Heart right ventricle (tissue), 16 donors: ENCODE measurements at regions not wholly inside any gene's neighbourhood (a gene's known extent, or its start where the extent isn't known, plus 50 kb on each side); places are given as distances from the start of the nearest gene placed in this dataset.

Experiments
- ATAC-seq, 8 donors: fragments of 200-7000 bp; cut with Tn5 transposase; one replicate each; pipeline ENCODE4 v1.9.1; 2020; ENCODE audit warnings: mild to moderate bottlenecking in 8 of 8, moderate library complexity in 8 of 8, moderate number of reproducible peaks in 1 of 8
- DNase-seq, 2 donors: peaks; one replicate each; pipeline ENCODE4 v3.0.0-alpha.2; 2020
- H3K27ac ChIP-seq, 10 donors: fragments of 200-600 bp; sonication (generic) in 2 of 10; one replicate each; pipeline versions ENCODE4 v1.5.0 to v1.8.0; 2020 to 2022; ENCODE audit warnings: mild to moderate bottlenecking in 3 of 10
- H3K27me3 ChIP-seq, 7 donors: fragments of 200-600 bp; one replicate each; pipeline ENCODE4 v1.8.0; 2021 to 2022; ENCODE audit warnings: mild to moderate bottlenecking in 2 of 7
- H3K36me3 ChIP-seq, 9 donors: fragments of 200-600 bp; sonication (generic) in 1 of 9; one replicate each; pipeline versions ENCODE4 v1.5.0 to v1.8.0; 2020 to 2022; ENCODE audit warnings: mild to moderate bottlenecking in 2 of 9
- H3K4me1 ChIP-seq, 9 donors: fragments of 200-600 bp; sonication (generic) in 1 of 9; one replicate each; pipeline versions ENCODE4 v1.5.0 to v1.8.0; 2020 to 2022; ENCODE audit warnings: mild to moderate bottlenecking in 4 of 9
- H3K4me3 ChIP-seq, 10 donors: fragments of 200-600 bp; sonication (generic) in 2 of 10; one replicate each; pipeline versions ENCODE4 v1.5.0 to v1.8.0; 2020 to 2022; ENCODE audit warnings: mild to moderate bottlenecking in 7 of 10, moderate library complexity in 2 of 10
- H3K9me3 ChIP-seq, 11 donors: fragments of 200-600 bp in 10 of 11; sonication (generic) in 2 of 11; one replicate each; pipeline versions ENCODE4 v1.5.0 to v1.8.0; 2013 to 2022; ENCODE audit warnings: mild to moderate bottlenecking in 2 of 11, control low read depth in 1 of 11, moderate library complexity in 1 of 11
- WGBS, 2 donors: extraction: QIAGEN DNeasy Blood & Tissue Kit; methylation state at CpG; one replicate each; pipeline ENCODE4 v1.1.7; 2013; ENCODE audit warnings: inconsistent platforms in 1 of 2; 5-methylcytosine and 5-hydroxymethylcytosine counted together
- intact Hi-C, 10 donors: fragments of 100-400 bp; cut with DNase I; formaldehyde crosslinking; loops; one replicate each; pipeline versions ENCODE4 v1.11.1 to v1.14.2; 2022
- TF ChIP-seq, protein P1 (sequence below), 9 donors: fragments of 200-600 bp; sonication (generic) in 2 of 9; IDR thresholded peaks; one replicate each; pipeline versions ENCODE4 v1.5.0 to v1.8.0; 2021 to 2022; ENCODE audit warnings: antibody characterized with exemption in 9 of 9, mild to moderate bottlenecking in 5 of 9, moderate library complexity in 1 of 9
- donor health status: Arrhythmogenic right ventricular cardiomyopathy.
- donor health status: ischemic (EF 13 %, LVEDD 7.1; RV severe dilation, severe dysfunction).
- donor health status: healthy with polysubstance abuse.
- donor health status: DM: no; HTN: yes; CAD: no.
- donor health status: DM: no; HTN: no; CAD: no.
- donor health status: ischemic (EF 25% LVEDD 6.9; RV normal size, moderate dysfunction).
- donor health status: ischemic (EF 25% LVEDD 5.7; RV mildly dilated, moderate dysfunction).
- donor health status: healthy.
- donor health status: DM: yes; HTN: yes; CAD: no.
- donor health status: Ischemic cardiomyopathy.
- donor health status: ischemic (EF 35%, LVEDD 5.7; RV mildly dilated, moderate dysfunction).
- donor health status: nonischemic (EF 11% LVEDD 7.7; RV severe dilation, severe dysfunction).
- donor health status: DM: yes; HTN: yes; CAD: no.
- donor health status: PGD.
- donor health status: ischemic (EF 29% LVEDD 5.4; RV normal size, mild dysfunction).
- donor health status: nonischemic (EF 23%, LVEDD 6.1; RV moderate dilation, normal function).

DNA sequence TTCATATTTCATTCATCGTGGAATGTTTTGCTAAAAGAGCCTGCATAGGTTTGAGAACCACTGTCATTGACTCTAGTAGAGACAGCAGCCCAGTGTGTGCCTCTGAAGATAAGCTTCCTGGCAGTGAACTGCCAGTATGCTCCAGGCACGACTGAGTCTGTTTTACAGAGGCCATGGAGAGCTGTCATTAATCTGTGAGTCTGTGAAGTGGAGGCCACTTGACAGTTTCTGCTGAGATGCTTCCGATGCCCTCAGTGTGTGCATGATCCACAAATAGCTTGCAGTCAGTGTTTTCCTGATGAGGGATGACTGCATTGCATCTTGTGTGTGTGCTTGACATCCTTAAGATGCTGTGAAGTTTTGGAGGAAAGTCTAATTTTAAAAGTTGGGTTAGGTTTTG, 162.2 kb downstream of the PFKFB3 start:
- H3K27me3 ChIP-seq, result no peaks in the 10 kb centered on the region
- TF ChIP-seq, protein P1, sequence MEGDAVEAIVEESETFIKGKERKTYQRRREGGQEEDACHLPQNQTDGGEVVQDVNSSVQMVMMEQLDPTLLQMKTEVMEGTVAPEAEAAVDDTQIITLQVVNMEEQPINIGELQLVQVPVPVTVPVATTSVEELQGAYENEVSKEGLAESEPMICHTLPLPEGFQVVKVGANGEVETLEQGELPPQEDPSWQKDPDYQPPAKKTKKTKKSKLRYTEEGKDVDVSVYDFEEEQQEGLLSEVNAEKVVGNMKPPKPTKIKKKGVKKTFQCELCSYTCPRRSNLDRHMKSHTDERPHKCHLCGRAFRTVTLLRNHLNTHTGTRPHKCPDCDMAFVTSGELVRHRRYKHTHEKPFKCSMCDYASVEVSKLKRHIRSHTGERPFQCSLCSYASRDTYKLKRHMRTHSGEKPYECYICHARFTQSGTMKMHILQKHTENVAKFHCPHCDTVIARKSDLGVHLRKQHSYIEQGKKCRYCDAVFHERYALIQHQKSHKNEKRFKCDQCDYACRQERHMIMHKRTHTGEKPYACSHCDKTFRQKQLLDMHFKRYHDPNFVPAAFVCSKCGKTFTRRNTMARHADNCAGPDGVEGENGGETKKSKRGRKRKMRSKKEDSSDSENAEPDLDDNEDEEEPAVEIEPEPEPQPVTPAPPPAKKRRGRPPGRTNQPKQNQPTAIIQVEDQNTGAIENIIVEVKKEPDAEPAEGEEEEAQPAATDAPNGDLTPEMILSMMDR (IDR thresholded peaks at IDR 0.05), result no peak
- no peak overlapping the region for H3K4me3 ChIP-seq
- peak in 1 of 2 donors; percentile 12 for DNase-seq
- peaks cover 0 to 18% (median 5%) of the 10 kb centered on the region in 9 donors for H3K4me1 ChIP-seq
- no peaks in the 10 kb centered on the region for H3K36me3 ChIP-seq
- H3K9me3 ChIP-seq, result peaks cover 0 to 24% (median 10%) of the 10 kb centered on the region in 11 donors
- WGBS, 2 donors, result 16 to 23% methylated on average over 3 of the region's 3 CpGs
- no peak overlapping the region for H3K27ac ChIP-seq
- peak; percentile 61 to 92 (median 80) for ATAC-seq
- intact Hi-C loops, result no loop called here

DNA sequence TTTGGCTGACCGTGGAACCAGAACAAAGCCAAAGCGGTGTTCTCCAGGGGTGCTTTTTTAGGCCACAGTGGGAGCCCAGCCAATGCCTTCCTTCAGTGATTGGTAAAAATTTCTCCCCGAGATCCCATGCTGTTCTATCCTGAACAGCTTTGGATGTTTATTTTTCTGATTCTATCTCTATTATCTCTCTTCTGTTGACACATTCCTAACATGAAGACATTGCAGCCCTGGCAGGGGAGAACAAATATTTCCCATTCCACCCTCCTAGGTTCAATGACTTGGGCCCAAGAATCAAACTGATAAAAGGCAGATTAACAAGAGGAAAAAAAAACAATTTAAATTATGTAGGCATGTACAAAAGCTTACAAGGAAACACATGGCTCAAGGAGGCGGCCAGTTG, 162.7 kb downstream of the PFKFB3 start:
- Histone ChIP-seq H3K4me3 (no peak overlapping the region), H3K27me3 (no peaks in the 10 kb centered on the region), H3K36me3 (no peaks in the 10 kb centered on the region), H3K4me1 (peaks cover 0 to 18% (median 5%) of the 10 kb centered on the region in 9 donors), H3K9me3 (peaks cover 0 to 19% (median 5%) of the 10 kb centered on the region in 11 donors), H3K27ac (no peak overlapping the region)
- intact Hi-C loops, result no loop called here
- WGBS, 2 donors, result 54% methylated on average over 4 of the region's 4 CpGs
- no peak for DNase-seq
- TF ChIP-seq, protein P1 (IDR thresholded peaks at IDR 0.05), result no peak
- peak in 1 of 8 donors; percentile 20 for ATAC-seq
